NCI-H526 (cell line): ENCODE measurements at regions not wholly inside any gene's neighbourhood (a gene's known extent, or its start where the extent isn't known, plus 50 kb on each side); places are given as distances from the start of the nearest gene placed in this dataset.

ENCODE experiments used
- DNase-seq, 2 experiments: peaks; one replicate each; lab custom pipeline; 2025; lab: John Stamatoyannopoulos, UW

DNA sequence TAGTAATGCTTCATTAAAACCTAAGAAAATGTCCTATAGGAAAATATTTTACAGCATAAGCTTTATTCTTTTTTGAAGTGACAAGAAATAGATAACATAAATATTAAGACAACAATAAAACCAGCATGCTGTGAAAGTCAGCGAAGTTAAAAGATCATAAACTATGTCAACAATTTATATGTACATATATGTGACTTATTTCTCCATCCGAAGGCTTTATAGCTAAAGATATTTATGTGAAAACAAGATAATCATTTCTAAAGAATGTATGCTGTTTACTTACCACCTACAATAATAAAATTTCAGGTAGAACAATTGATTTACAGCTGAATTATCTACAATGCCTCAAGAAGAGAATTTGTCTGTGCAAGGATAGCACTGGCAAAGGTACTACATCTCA is 283.4 kb downstream of the CRPPA start:
- no peak for DNase-seq

DNA sequence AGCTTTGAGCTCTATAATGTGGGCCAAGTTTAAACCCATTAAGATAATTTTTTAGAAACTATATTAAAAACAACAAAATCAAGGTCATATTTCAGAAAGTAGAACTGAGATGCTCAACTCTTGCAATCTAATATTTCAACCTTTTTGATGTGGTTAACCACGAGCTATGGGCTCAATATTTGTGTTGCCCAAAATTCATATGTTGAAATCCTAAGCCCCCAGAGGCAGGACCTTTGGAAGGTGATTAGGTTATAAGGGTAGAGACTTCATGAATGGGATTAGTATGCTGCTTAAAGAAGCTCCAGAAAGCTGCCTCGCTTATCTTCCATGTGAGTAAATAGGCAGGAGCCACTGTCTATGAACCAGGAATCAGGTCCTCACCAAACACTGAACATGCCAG is 284.4 kb downstream of the CRPPA start:
- no peak for DNase-seq

DNA sequence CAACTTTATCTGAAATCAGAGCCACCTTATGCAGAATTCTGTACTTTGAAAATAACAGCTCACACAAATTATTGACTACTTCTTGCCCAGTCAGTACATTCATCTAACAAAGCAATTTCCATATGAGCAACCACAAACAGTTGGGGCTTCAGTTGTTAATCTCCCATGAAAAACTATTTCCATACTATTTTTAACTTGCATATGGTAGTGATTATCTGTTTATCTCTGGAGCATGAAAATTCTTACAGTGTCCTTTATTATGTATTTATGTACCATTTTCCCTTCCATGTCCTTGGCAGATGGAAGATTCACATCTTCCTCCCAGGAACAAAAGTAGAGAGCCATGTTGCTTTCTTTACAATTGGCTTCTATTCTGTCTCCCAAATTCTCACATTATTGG is 285.7 kb downstream of the CRPPA start:
- DNase-seq, result peak; percentile 38 to 49

DNA sequence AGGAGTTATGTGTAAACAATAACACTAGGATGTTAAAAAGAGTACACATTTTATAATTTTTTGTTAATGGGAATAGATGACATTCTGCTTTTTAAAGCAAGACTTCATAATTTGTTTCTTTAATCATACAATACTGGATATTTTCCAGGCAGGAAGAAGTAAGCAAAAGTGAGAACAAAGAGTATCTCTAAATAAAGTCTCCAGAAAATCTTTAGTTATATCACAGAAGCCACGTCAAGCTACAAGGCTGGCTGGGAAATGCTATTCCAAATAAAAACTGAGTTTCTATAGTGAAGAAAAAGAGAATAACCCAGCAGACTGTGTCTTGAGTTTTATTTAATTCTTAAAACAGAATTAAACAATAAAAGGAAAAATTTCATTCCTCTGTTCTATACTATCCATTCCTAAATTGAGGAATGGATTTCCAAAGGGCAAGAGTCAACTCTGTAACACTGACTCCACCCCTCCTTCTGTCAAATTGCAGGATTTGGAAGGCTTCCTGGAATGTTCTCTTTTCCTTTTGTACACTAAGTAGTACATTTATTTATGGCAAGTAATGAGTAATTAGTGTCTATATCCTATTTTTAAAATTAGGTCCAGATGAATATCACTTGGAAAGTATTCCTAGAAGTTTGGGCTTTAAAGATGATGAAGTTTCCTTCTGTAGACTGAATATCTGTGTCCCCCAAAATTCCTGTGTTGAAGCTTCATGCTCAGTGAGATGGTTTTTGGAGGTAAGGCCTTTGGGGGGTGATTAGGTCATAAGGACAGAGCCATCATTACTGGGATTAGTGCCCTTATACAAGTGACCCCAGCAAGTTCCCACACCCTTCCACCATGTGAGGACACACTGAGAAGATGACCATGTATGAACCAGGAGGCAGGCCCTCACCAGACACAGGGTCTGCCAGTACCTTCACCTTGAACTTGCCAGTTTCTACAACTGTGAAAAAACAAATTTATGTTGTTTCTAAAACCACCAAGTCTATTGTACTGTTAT is 290.9 kb downstream of the CRPPA start:
- no peak for DNase-seq

DNA sequence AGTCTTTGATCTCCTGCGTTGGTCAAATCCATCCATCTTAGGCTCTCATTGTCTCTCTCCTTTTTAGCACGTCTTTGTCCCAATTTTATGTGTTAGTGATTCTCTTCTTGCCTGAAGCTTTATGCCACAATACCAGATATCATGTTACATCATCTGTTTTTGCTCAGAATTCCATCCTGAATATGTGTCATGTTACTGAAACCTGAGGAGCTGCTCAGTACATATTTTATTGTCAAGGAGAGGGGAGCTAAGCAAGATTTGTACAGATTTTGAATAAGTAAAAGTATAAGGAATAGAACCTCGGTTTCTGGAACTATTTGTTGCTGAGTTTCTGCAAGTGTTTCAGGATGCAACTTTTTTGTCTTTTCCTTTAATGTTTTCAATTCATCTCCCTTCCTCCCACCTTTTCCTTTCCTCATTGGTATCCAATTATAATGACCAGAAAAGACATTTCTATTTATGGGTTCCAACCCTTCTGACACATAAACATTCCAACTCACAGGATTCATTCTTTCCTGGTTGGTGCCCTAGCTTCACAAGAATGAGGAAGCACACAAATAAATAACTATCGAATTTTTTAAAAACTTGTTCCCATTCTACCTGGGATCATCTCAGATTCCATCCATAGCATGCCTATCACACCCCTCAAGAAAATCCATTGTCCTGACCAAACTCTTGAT is 291.8 kb downstream of the CRPPA start:
- peak; percentile 3 to 9 for DNase-seq

DNA sequence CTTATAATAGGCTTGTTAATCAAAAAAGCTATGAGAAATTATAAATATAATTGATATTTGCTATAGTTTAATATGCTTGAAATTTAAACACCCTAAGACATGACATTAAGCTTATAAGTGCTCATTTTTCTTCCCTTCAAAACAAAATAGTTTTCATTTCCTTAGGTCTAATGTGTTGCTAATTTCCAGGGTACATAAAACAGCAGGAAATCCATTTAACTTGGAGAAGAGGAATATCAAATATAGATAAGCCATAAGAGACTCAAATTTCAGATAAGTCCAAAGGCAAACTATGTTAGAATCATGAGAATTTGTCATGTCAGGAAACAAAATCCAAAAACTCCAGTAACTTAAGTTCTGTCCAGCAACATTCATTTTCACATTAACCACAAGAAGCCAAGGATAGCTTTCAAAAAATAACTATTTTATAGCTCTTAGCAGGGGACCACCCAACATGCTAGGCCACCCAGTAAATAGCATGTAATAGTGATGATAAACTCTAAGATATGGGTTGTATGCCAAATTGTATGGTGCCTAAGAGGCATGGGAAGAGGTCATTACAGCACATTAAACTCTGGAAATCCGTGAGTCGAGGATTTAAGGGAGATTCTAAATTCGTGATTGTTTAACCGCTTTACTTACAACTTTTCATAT is 298.1 kb downstream of the CRPPA start:
- DNase-seq, result no peak

DNA sequence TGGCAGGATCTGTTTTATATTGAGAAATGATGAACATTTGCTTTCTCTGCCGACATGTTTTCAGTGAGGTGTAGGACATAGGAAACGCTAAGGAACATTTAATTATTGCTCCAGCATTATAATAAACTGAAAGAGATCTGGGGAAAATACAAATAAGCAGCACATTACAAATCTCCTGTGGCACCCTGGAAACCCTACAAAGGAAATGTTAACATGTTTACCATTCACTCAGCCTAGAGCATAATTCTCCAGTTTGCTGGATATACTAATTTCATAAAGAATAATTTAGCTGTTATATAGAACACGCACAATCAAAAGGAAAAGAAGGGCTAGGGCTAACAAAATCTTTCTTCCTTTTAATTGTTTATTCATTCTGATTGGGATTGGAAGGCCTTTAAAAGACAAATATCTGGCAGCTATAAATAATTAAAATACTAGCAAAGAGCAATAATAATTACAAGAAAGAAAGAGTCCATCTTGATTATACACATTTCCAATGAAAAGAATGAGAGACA is 299.4 kb downstream of the CRPPA start:
- DNase-seq, result no peak

DNA sequence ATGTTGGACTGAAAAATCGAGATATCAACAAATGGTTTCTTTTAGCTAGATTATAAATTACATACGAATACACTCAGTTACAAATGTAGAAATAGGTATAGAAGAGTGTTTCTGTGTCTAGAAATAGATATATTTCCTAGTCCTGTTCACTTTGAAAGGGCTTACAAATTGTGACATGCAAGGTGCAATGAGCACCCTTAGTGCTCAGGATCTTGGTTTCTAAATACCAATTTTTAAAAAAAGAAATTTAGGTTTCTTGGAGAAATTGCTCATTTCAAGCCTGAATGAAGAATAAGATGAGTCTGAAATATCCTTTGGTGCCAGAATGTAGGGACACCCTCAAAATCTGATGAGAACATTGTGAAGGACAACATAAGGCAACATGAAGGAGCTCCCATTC is 306.0 kb downstream of the CRPPA start:
- no peak for DNase-seq

DNA sequence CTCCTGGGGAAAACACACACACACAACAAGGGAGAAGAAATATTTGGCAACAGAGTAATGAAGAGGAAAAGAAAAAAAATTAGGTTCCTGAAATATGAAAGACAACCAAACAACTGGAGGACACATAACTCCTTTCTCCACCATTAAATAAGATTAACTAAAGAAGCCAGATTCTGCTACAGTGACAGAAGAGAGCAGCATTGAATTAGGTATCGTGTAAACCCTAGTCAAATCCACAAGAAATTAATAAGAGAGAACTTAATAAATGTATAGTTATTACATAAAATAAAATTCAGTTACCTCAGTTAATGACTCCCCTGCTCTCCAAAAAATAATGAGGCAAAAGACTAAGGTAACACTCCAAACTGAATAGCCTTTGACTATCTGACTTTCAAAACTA is 306.7 kb downstream of the CRPPA start:
- DNase-seq, result peak; percentile 7 to 17

DNA sequence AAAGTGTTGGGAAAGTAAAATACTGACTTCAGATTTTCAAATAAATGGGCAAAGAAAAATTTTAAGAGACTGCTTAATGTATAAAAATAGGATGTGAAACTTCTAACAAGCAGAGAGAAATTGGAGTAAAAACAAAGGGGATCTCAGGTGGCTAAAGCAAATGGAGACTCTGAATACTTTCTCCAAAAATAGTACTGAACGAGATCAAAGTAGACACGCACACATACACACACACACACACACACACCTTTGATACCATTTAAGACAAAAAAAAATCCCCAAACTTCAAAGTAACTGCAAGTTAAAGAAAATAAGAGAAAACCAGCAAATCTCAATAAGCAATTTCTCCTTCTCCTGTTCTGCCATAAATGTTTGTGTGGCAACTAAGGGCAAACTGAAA is 307.3 kb downstream of the CRPPA start:
- no peak for DNase-seq

DNA sequence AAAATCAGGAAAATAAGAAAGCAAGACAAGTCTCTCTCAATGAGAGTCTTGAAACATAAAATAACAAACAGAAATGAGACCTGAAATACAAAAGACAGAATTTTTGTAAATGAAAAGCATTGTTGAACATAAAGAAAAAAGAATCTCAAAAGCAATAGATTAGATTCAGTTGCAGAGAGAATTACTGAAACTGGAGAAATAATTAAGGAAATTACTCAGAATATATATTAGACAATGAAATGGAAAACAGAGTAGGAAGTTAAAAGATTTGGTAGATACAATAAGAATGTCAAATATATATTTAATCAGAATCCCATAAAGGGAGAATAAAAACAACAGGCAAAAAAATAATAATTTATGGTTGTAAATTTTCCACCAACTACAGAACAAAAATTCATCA is 308.3 kb downstream of the CRPPA start:
- DNase-seq, result no peak

DNA sequence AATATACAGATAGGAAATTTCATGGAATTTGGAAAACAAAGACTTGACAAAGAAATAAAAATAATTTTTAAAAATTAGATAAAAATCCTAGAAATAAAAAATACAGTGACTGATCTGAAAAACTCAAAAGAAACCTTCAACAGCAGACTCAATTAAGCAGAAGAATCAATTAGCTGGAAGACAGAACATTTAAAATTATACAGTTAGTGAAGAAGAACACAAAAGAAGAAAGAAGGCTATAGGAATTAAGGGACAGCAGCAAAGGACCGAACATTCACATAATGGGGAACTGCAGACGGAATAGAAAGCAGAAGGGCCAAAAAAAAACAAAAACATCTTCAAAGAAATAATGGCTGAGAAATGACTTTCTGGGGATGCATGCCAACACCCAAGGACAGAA is 314.5 kb downstream of the CRPPA start:
- DNase-seq, result no peak

DNA sequence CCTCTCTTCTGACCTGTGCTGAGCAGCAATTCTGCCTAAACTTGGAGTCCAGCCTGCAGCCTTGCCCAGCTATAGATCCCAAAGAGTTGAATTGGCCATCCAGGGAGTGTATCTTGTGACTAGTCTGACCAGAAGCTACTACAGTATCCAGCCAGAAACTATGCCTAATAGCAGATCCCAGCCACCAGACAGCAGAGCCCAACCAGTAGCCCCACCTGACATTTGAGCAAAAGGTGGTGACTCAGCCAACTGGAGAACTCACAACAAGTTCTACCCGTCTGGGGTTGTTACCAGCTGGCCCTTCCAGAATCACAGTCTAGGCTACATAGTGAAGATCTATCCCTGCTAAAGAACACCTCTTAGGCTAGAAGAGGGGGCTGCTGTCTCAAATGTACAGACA is 315.0 kb downstream of the CRPPA start:
- DNase-seq, result no peak

DNA sequence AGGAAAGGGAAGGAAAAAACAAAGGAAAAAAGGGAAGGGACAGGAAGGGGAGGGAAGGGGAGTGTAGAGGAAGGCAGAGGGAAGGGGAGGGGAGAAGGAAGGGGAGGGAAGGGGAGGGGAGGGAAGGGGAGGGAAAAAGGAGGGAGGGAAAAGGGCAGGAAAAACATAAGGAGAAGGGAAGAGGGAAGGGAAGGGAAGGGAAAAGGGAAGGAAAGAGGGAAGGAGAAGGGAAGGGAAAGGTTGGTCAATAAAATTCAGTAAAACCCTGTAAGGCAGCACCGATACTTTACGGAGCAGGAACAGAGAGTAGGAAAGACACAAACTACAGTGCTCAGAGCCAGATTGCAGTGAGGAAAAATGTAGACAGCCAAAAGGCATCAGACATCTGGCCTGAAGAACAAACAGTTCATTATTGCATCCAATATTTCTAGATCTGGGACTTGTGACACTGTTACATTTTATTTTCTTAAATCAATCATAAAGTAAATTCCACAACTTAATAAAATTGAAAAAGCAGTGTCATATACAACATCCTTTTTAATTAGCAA is 322.0 kb downstream of the CRPPA start:
- DNase-seq, result no peak

DNA sequence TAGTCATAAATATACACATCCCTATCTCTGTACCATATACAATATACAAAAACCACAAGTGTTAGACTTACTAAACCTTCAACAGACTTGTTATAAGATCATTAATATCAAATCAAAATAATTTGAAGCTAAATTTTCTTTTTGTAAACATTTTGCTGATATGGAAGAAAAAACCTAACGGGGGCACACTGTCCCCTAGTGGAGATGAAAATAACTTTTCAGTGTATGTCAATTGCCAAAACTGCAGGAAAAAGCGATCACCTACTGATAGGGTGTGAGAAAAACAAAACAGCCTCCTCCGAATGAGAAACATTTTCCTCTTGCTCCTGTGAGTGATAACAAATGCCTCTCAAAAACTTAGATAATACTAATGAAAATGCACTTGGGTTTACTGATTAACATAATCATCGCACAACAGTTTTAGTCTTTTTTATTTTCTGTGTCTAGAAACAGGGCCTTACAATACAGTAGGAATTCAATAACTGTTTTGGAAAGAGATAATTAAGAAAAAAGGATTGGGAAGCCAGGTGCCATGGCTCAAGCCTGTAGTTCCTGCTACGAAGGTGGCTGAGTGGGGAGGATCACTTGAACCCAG is 322.7 kb downstream of the CRPPA start:
- peak in 1 of 2 experiments; percentile 8 for DNase-seq

DNA sequence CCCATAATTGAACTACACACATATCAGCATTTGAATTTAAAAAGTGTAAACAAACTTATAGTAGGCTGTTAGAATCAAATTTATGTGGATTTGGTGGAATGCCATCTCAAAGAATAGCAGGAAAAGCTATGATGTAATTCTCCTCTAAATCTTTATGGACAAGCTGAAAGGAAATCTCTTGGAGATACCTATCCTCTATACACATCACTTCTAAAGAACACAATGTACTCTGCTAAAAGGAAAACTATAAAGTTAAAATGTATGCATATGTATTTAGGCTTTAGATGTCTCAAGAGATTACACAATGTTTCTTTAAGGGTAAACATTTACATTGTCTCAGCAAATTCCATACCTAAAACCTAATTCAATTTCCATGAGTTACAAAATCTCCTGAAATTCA is 323.3 kb downstream of the CRPPA start:
- no peak for DNase-seq

DNA sequence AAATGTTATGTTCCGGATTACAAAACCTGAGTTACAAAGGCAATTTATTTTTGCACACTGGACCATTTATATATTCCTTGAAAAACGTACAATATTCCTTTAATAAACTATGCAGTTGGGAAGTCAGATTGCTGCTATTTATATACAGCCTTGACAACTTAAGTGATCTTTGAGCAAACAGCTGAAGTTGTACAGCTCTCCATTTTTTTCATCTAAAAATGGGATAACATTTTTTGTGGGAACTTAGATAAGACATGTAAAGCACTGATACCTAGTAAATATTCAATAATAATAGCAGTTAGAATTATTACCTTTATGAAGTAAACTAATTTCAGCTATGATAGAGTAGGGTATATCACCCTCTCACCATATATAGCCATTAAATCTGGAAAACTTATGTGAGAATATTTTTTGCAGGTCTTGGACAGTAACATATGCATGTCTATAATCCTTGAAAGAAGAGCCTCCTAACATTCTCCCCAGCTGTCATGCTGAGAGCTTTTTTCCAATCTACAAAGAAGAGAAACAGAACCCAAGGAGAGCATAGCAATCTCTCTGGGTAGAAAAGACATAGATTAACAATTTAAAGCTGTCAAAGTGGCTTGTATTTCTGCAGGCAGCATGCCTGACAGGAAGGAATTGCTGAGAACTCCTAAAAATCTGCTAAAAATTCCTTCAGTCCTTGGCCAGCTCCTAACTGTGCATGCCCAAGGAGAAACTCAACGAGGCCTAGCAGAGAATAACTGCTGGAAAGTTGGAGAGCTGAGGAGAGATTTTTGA is 326.0 kb downstream of the CRPPA start:
- no peak for DNase-seq

DNA sequence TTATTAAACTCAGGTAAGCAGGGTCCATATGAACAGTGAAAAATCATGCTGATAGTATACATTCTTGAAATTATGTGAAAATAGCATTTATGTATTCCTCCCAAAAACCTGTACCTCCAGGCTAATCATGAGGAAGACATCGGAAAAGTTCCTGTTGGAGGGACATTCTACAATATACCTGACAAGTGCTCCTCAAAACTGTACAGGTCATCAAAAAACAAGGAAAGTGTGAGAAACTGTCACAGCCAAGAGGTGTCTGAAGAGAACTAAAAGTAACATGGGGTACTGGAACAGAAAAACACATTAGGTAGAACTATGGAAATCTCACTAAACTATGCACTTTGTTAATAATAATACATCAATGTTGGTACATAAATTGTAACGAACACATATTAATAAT is 326.7 kb downstream of the CRPPA start:
- no peak for DNase-seq

DNA sequence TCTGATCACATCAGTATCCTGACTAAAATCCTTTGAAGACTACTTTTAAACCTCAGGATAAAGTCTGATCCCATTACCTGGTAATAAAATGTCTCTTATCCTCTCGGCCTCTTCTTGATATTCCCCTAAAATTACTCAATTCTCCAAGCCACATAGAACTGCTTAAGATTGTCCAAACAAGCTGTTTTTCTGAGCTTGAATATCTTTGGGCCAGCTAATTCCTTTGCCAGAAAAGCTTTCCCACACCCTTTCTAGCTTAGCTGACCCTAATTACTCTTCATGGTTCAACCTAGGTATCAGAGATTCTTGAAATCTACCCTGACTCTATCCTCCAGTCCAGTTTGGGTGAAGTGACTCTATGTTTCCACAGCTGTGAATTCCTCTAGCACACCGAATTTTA is 328.6 kb downstream of the CRPPA start:
- no peak for DNase-seq

DNA sequence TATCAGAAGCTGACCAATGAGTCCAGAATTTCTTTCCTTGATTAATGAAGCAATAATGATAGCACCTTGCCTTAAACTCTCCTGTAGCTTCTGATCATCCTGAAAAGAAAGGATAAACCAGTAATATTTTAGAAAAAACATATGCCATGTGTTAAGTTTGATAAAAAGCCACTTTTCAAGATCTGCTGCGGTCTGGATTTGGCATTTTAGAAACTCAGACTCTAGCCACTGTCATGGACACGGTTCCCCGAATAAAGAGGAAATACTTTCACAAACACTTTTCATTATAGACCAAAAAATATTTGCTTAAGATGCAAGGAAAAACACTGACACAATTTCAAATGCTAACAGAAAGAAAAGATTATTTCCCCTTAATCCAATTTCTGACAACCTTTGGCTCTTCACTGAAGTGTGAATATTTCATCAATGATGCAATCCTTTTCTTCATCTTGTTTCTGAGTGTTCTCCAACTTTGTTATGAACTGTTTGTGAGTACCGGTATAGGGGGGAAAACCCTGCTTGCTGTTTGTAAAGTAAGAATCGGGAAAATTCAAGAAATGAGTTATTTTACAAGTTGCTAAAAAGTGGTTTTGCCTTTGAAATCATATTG is 329.5 kb downstream of the CRPPA start:
- DNase-seq, result no peak

DNA sequence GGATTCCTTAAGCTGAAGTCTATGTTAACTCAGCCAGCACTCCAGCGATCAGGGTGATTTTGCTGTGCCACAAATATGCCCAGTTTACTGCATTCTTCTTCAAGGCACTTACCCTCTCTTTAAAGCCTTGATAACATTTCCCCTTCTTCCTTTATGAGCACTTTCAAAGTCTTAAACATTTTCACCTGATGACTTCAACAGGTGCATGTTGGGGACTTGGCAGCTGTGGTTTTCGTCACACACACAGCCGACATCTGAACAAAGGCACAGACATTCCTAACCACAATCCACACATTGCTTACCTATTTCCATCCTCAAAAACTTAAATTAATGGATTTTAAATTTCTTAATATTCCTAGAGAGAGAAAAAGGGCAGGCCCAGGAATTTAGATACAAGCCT is 331.5 kb downstream of the CRPPA start:
- no peak for DNase-seq
